ENCODE measurements at regions not wholly inside any gene's neighbourhood (a gene's known extent, or its start where the extent isn't known, plus 50 kb on each side); places are given as distances from the start of the nearest gene placed in this dataset.
A peak's percentile ranks its signal among the peaks of the same experiment; 100 is the strongest.

DNA sequence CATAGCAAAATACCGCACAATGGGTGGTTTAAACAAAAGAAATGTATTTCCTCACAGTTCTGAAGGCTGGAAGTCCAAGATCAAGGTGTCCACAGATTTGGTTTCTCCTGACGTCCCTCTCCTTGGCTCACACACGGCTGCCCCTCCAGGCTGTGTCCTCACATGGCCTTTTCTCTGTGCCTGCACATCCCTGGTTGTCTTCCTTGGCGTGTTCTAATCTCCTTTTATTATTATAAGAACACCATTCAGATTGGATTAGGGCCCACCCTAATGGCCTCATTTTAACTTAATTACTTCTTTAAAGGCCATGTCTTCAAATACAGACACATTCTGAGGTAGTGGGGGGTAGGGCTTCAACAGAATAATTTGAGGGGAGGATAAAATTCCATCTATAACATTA is 87.9 kb downstream of the FZD1 start:
- no peak for DNase-seq (ENCODE audit: low read depth)
- TF ChIP-seq, protein P1, sequence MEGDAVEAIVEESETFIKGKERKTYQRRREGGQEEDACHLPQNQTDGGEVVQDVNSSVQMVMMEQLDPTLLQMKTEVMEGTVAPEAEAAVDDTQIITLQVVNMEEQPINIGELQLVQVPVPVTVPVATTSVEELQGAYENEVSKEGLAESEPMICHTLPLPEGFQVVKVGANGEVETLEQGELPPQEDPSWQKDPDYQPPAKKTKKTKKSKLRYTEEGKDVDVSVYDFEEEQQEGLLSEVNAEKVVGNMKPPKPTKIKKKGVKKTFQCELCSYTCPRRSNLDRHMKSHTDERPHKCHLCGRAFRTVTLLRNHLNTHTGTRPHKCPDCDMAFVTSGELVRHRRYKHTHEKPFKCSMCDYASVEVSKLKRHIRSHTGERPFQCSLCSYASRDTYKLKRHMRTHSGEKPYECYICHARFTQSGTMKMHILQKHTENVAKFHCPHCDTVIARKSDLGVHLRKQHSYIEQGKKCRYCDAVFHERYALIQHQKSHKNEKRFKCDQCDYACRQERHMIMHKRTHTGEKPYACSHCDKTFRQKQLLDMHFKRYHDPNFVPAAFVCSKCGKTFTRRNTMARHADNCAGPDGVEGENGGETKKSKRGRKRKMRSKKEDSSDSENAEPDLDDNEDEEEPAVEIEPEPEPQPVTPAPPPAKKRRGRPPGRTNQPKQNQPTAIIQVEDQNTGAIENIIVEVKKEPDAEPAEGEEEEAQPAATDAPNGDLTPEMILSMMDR (IDR thresholded peaks at IDR 0.05; ENCODE audit: control insufficient read depth, insufficient read depth, low read depth, low read length, missing control alignments): no peak
- H3K4me3 ChIP-seq (ENCODE audit: control insufficient read depth, low read depth, low read length): no peak overlapping the region

DNA sequence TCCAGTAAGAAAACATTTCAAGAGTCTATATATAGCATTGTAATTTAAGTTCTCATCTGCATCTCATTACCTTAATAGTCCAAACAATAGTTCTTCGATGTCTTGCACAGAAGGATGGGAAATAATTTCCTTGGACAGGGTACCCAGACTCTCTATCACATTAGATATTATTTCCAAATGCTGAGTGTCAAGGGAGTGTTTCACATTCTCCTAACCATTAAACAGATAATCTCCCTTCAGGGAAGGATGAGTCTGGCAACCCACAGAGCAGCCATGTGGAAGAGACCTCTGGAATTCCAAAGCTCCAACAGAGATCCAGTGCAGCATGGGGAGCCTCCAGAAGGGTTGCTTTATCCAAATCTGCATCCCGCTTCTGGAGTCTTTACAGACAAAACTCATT is 89.6 kb downstream of the FZD1 start:
- no peak for DNase-seq (ENCODE audit: low read depth)
- H3K4me3 ChIP-seq (ENCODE audit: control insufficient read depth, low read depth, low read length): no peak overlapping the region
- TF ChIP-seq, protein P1 (IDR thresholded peaks at IDR 0.05; ENCODE audit: control insufficient read depth, insufficient read depth, low read depth, low read length, missing control alignments): no peak

DNA sequence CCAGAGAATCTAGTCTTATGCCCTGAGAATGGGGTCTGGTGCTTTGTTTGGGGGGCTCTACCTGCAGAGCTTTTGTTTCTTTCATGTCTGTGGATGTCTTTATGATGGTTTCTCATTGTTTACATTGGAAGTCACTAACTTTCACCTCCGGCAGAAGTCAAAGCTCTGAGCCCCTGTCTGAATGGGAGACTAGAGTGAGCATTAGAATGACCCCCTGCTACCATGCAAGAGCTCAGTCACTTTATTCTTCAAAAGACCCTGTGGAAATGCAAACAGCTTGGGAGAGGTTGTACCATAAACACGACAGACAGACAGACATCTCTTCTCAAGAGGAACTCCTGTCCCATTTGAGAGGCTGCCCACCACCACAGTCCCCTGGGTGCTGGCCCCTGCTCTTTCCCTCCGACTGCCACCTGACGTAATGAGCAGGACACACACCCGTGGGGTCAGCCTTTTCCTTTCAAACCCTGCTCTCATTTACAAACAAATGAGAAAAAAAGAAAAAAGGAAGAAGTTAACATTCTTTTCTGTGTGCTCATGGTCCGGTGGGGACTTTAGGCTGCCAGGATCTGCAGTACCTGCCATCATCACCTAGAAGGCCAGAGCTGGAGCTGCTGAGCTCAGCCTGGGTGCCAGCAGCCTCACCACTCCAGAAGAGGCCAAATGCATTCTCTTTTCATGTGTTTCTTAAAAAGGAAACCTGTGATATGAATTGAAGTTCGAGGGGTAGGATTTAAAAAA is 91.6 kb downstream of the FZD1 start:
- no peak for DNase-seq (ENCODE audit: low read depth)
- TF ChIP-seq, protein P1 (IDR thresholded peaks at IDR 0.05; ENCODE audit: control insufficient read depth, insufficient read depth, low read depth, low read length, missing control alignments): no peak
- H3K4me3 ChIP-seq (ENCODE audit: control insufficient read depth, low read depth, low read length): no peak overlapping the region

DNA sequence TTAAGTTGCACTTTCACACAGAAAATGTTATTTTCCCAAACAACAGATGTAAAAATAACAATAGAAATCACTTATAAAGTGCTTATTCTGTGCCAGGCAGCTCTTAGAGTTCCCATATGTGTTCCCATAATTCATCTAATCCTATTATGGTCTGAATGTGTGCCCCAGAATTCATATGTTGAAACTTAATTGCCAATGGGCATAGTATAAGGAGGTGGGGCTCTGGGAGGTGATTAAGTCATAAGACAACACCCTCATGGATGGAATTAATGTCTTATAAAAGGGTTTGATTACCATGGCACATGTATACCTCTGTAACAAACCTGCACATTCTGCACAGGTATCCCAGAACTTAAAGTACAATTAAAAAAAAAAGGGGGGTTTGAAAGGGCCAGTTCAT is 92.7 kb downstream of the FZD1 start:
- no peak overlapping the region for H3K4me3 ChIP-seq (ENCODE audit: control insufficient read depth, low read depth, low read length)
- no peak for DNase-seq (ENCODE audit: low read depth)
- TF ChIP-seq, protein P1 (IDR thresholded peaks at IDR 0.05; ENCODE audit: control insufficient read depth, insufficient read depth, low read depth, low read length, missing control alignments): no peak

DNA sequence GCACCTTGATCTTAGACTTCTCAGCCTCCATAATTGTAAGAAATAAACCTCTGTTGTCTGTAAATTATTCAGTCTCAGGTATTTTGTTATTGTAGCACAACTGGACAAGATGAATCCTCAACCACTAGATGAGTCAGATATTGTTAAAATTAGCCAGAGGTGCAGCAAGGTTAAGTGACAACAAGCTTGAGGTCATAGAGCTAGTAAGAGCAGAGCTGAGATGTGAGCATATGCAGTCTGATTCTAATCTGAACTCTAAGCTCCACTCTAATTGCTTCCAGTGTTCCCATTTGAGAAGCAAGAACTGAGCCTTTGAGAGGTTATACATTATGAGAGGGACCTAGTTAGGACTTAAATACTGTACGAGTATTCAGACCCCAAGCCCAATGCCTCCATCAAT is 93.1 kb downstream of the FZD1 start:
- no peak for DNase-seq (ENCODE audit: low read depth)
- H3K4me3 ChIP-seq (ENCODE audit: control insufficient read depth, low read depth, low read length): no peak overlapping the region
- TF ChIP-seq, protein P1 (IDR thresholded peaks at IDR 0.05; ENCODE audit: control insufficient read depth, insufficient read depth, low read depth, low read length, missing control alignments): no peak

DNA sequence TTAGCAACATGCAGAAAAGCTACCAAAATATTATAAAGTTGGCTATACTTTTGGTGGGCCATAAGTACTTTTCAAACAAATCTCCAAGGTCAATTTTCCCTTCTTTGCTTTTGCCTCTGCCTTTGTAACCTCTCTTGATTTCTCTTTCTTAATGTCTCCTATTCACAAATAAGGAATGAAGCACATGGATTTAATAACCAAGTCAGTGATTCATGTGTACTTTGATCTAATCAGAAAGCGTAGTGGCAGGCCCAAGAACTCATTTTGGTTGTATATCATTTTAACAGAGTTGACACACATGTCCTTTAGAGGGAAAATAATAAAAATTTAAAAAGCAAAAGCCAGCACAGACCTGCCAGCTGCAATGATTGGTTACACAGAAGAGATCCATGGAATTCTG is 93.7 kb downstream of the FZD1 start:
- TF ChIP-seq, protein P1 (IDR thresholded peaks at IDR 0.05; ENCODE audit: control insufficient read depth, insufficient read depth, low read depth, low read length, missing control alignments): no peak
- H3K4me3 ChIP-seq (ENCODE audit: control insufficient read depth, low read depth, low read length): no peak overlapping the region
- DNase-seq (ENCODE audit: low read depth): peak; percentile 33

Measured in AG09309 (cell line).